ENCODE measurements at regions not wholly inside any gene's neighbourhood (a gene's known extent, or its start where the extent isn't known, plus 50 kb on each side); places are given as distances from the start of the nearest gene placed in this dataset.
"Not testable (repeated sequence)": the region's sequence is repeated elsewhere in the genome, so short reads cannot be mapped to it uniquely, and the experiment has no call there.

- H3K4me3 ChIP-seq (ENCODE audit: low read depth, low read length): peak overlapping the region; percentile 46
- DNase-seq (ENCODE audit: low read depth): peak; percentile 92
- no peak for TF ChIP-seq CTCF (conservative IDR thresholded peaks at IDR 0.05; ENCODE audit: low read depth, low read length)
Measured at GRCh38 chr6:27814665-27815424, 97.4 kb downstream of the OR2B2 start.

GRCh38 chr6:27814415-27814664 is 97.9 kb downstream of the OR2B2 start:
- peak overlapping the region; percentile 46 for H3K4me3 ChIP-seq (ENCODE audit: low read depth, low read length)
- not testable (repeated sequence) for DNase-seq (ENCODE audit: low read depth)

- DNase-seq (ENCODE audit: low read depth): no peak
- H3K4me3 ChIP-seq (ENCODE audit: low read depth, low read length): no peak overlapping the region
- no peak for TF ChIP-seq CTCF (conservative IDR thresholded peaks at IDR 0.05; ENCODE audit: low read depth, low read length)
Measured at GRCh38 chr6:27812805-27813492, 99.2 kb downstream of the OR2B2 start.

GRCh38 chr6:27812078-27812804 is 100.0 kb downstream of the OR2B2 start:
- DNase-seq (ENCODE audit: low read depth): no peak
- no peak overlapping the region for H3K4me3 ChIP-seq (ENCODE audit: low read depth, low read length)
- no peak for TF ChIP-seq CTCF (conservative IDR thresholded peaks at IDR 0.05; ENCODE audit: low read depth, low read length)

GRCh38 chr6:27811451-27811772 is 100.8 kb downstream of the OR2B2 start:
- no peak for TF ChIP-seq CTCF (conservative IDR thresholded peaks at IDR 0.05; ENCODE audit: low read depth, low read length)
- no peak for DNase-seq (ENCODE audit: low read depth)
- no peak overlapping the region for H3K4me3 ChIP-seq (ENCODE audit: low read depth, low read length)

- no peak for TF ChIP-seq CTCF (conservative IDR thresholded peaks at IDR 0.05; ENCODE audit: low read depth, low read length)
- peak overlapping the region; percentile 62 for H3K4me3 ChIP-seq (ENCODE audit: low read depth, low read length)
- DNase-seq (ENCODE audit: low read depth): no peak
Measured at GRCh38 chr6:27810768-27811450, 101.3 kb downstream of the OR2B2 start.
